K562 (cell line): ENCODE measurements at regions not wholly inside any gene's neighbourhood (a gene's known extent, or its start where the extent isn't known, plus 50 kb on each side); places are given as distances from the start of the nearest gene placed in this dataset.

ENCODE experiments used
- ATAC-seq: fragments of 200-7000 bp; cut with Tn5 transposase; 3 replicates; pipeline ENCODE4 v1.9.1; 2020; ENCODE audit warnings: moderate library complexity
- BruUV-seq: library from RNA; stranded (reverse); fragments of 400-500 nt; replicated peaks from 2 replicates; lab custom pipeline; 2021; lab: Mats Ljungman, UMichigan
- CTCF ChIA-PET: fragments of 300-600 bp; formaldehyde crosslinking; extraction: SDS; loops from one replicate; lab custom pipeline; 2021; ENCODE audit warnings: low intra/inter-chr PET ratio; lab: Yijun Ruan, JAX
- POLR2A ChIA-PET: fragments of 300-600, 350-650 bp; sonication (Branson Sonifier 250); formaldehyde crosslinking; extraction: SDS; loops from one replicate; lab custom pipeline; 2021; ENCODE audit warnings: antibody characterized with exemption, inconsistent platforms; lab: Yijun Ruan, JAX
- DNase-seq, 4 experiments: peaks; one replicate each; pipeline versions ENCODE4 v3.0.0 to v3.0.0-alpha.2; 2011 to 2018; ENCODE audit warnings: low spot score in 3 of 4, mixed read lengths in 3 of 4; ENCODE audit errors: extremely low read depth in 1 of 4
- FAIRE-seq: peaks from 2 replicates; lab custom pipeline; 2011; peaks lifted over from hg19 to GRCh38; lab: Jason Lieb, UNC
- H2AFZ ChIP-seq: 2 replicates; pipeline ENCODE4 v1.6.0; 2011; ENCODE audit warnings: low read depth, low read length, control low read depth, inconsistent platforms
- H3K27ac ChIP-seq: fragments of 200-600 bp; 3 replicates; pipeline ENCODE4 v1.8.0; 2011; ENCODE audit warnings: low read depth, mild to moderate bottlenecking, control low read depth, inconsistent platforms, low read length, moderate library complexity, mixed read lengths; ENCODE audit errors: extremely low read depth
- H3K27me3 ChIP-seq, 2 experiments: fragments of 300-600 bp in 1 of 2; 2 replicates in 1 of 2; 3 replicates in 1 of 2; pipeline versions ENCODE4 v1.6.0 to v1.8.0; 2011; ENCODE audit warnings: inconsistent platforms in 2 of 2, low read length in 2 of 2, mild to moderate bottlenecking in 1 of 2, mixed read lengths in 1 of 2, moderate library complexity in 1 of 2; ENCODE audit not compliant: control insufficient read depth in 2 of 2, insufficient read depth in 2 of 2
- H3K36me3 ChIP-seq: fragments of 300-600 bp; 3 replicates; pipeline ENCODE4 v1.8.0; 2011; ENCODE audit warnings: mild to moderate bottlenecking, low read length, inconsistent platforms; ENCODE audit not compliant: control insufficient read depth, insufficient read depth
- H3K4me1 ChIP-seq, 2 experiments: fragments of 200-600 bp in 1 of 2; replicated peaks in 1 of 2; 2 replicates in 1 of 2; 3 replicates in 1 of 2; pipeline versions ENCODE4 v1.5.1 to v1.8.0; 2011; ENCODE audit warnings: inconsistent platforms in 2 of 2, low read length in 2 of 2, mild to moderate bottlenecking in 1 of 2, mixed read lengths in 1 of 2, moderate library complexity in 1 of 2; ENCODE audit not compliant: control insufficient read depth in 2 of 2, insufficient read depth in 2 of 2
- H3K4me2 ChIP-seq: 2 replicates; pipeline ENCODE4 v1.6.1; 2011; ENCODE audit warnings: low read length, control low read depth, inconsistent platforms, mixed read lengths; ENCODE audit not compliant: insufficient read depth
- H3K4me3 ChIP-seq: fragments of 200-600 bp; sonication (generic), shearing (Covaris generic); 2 replicates; pipeline ENCODE4 v1.5.1; 2016; ENCODE audit warnings: control low read depth, inconsistent platforms
- H3K79me2 ChIP-seq: fragments of 200-600 bp; 3 replicates; pipeline ENCODE4 v1.8.0; 2011; ENCODE audit warnings: low read length, inconsistent platforms; ENCODE audit not compliant: control insufficient read depth, insufficient read depth
- H3K9ac ChIP-seq, 2 experiments: 2 replicates each; pipeline versions ENCODE4 v1.6.0 to v1.6.1; 2011; ENCODE audit warnings: low read depth in 2 of 2, low read length in 2 of 2, control low read depth in 1 of 2, inconsistent platforms in 1 of 2, mild to moderate bottlenecking in 1 of 2, mixed read lengths in 1 of 2; ENCODE audit not compliant: insufficient read depth in 1 of 2
- H3K9me1 ChIP-seq: one replicate; pipeline ENCODE4 v1.6.0; 2011; ENCODE audit warnings: inconsistent platforms, mild to moderate bottlenecking, low read length, moderate library complexity; ENCODE audit not compliant: control insufficient read depth, insufficient read depth
- H3K9me3 ChIP-seq: replicated peaks from 2 replicates; pipeline ENCODE4 v1.5.1; 2011; ENCODE audit warnings: low read depth, low read length, inconsistent platforms; ENCODE audit not compliant: control insufficient read depth, insufficient read depth
- H4K20me1 ChIP-seq: replicated peaks from 2 replicates; pipeline ENCODE4 v1.6.1; 2011; ENCODE audit warnings: low read length, inconsistent platforms, mixed read lengths; ENCODE audit not compliant: control insufficient read depth, insufficient read depth
- GATAD2B ChIP-seq: fragments of 450-650 bp; IDR thresholded peaks from 2 replicates; pipeline ENCODE4 v1.6.1; 2017; ENCODE audit warnings: mild to moderate bottlenecking, borderline replicate concordance
- HNRNPL ChIP-seq: fragments of 200-400 bp; formaldehyde crosslinking; IDR thresholded peaks from 2 replicates; pipeline ENCODE4 v1.6.1; 2017; ENCODE audit warnings: low read depth, mild to moderate bottlenecking, low read length
- MGA ChIP-seq: fragments of 450-650 bp; IDR thresholded peaks from 2 replicates; pipeline ENCODE4 v1.6.1; 2016; ENCODE audit warnings: mild to moderate bottlenecking, moderate library complexity
- NCOA1 ChIP-seq: fragments of 450-650 bp; IDR thresholded peaks from 2 replicates; pipeline ENCODE4 v1.6.1; 2016; ENCODE audit warnings: low read depth
- NFIX ChIP-seq: fragments of 250-450 bp; sonication (Bioruptor Pico); IDR thresholded peaks from 2 replicates; pipeline ENCODE4 v1.4.0; 2020; ENCODE audit warnings: low read depth, mild to moderate bottlenecking, moderate library complexity
- TRIM24 ChIP-seq, 2 experiments: fragments of 450-650 bp; IDR thresholded peaks; 2 replicates each; pipeline ENCODE4 v1.6.1; 2016
- TSC22D4 ChIP-seq: fragments of 450-650 bp; IDR thresholded peaks from 2 replicates; pipeline ENCODE4 v1.6.1; 2016; ENCODE audit warnings: missing genetic modification characterization, missing biosample characterization, control low read depth
- ZNF584 ChIP-seq: fragments of 200-800 bp; sonication (Bioruptor generic); IDR thresholded peaks from 2 replicates; pipeline ENCODE4 v1.6.1; 2016; ENCODE audit warnings: low read depth, mild to moderate bottlenecking, missing genetic modification characterization, missing compliant biosample characterization
- WGBS: fragments of 100-300 bp; shearing (Covaris generic); methylation state at CpG from one replicate; pipeline ENCODE4 v1.1.6; 2016; ENCODE audit warnings: low coverage, mixed read lengths; ENCODE audit not compliant: insufficient coverage; ENCODE audit errors: missing lambda C conversion rate; 5-methylcytosine and 5-hydroxymethylcytosine counted together
- in situ Hi-C: fragments of 300-500 bp; cut with MboI; formaldehyde crosslinking; loops from 4 replicates; pipeline ENCODE4 v1.15.0; 2018; ENCODE audit warnings: inconsistent platforms, mixed read lengths
- intact Hi-C: fragments of 100-400 bp; cut with micrococcal nuclease; formaldehyde crosslinking; loops from 2 replicates; pipeline ENCODE4 v1.14.2; 2022
- TF ChIP-seq, protein P1 (sequence below): fragments of 450-650 bp; formaldehyde crosslinking; IDR thresholded peaks from 2 replicates; pipeline ENCODE4 v1.4.0; 2020; ENCODE audit warnings: mild to moderate bottlenecking, mixed read lengths
- TF ChIP-seq, protein P2 (sequence below): fragments of 450-650 bp; formaldehyde crosslinking; conservative IDR thresholded peaks from 2 replicates; pipeline ENCODE4 v1.4.0; 2022; ENCODE audit warnings: mild to moderate bottlenecking, missing genetic modification characterization

- WGBS, result no CpG with 5 or more reads among the region's 2 CpGs
- H3K9me3 ChIP-seq, result no peaks in the 10 kb centered on the region
- no peak for FAIRE-seq
- no peak for ATAC-seq
- H2AFZ ChIP-seq, result no peak overlapping the region
- no peak overlapping the region for H3K4me3 ChIP-seq
- H3K9ac ChIP-seq, result no peak overlapping the region
- DNase-seq, result no peak
- intact Hi-C loops, result no loop called here
- no peak overlapping the region for H3K4me2 ChIP-seq
- no peaks in the 10 kb centered on the region for H3K9me1 ChIP-seq
- in situ Hi-C loops, result no loop called here
- no peaks in the 10 kb centered on the region for H4K20me1 ChIP-seq
- no TSS peak for BruUV-seq
- H3K4me1 ChIP-seq, result no peaks in the 10 kb centered on the region
- CTCF ChIA-PET, result no interaction called here
- H3K79me2 ChIP-seq, result no peaks in the 10 kb centered on the region
- no peaks in the 10 kb centered on the region for H3K27me3 ChIP-seq
- H3K36me3 ChIP-seq, result no peaks in the 10 kb centered on the region
- H3K27ac ChIP-seq, result no peak overlapping the region
- POLR2A ChIA-PET, result no interaction called here
- TF ChIP-seq GATAD2B, result no peak
- no peak for TF ChIP-seq TSC22D4 (tag)
- no peak for TF ChIP-seq HNRNPL
- no peak for TF ChIP-seq TRIM24 (IDR thresholded peaks at IDR 0.05)
- no peak for TF ChIP-seq NCOA1
- TF ChIP-seq NFIX, result no peak
- TF ChIP-seq MGA, result no peak
- TF ChIP-seq, protein P1, sequence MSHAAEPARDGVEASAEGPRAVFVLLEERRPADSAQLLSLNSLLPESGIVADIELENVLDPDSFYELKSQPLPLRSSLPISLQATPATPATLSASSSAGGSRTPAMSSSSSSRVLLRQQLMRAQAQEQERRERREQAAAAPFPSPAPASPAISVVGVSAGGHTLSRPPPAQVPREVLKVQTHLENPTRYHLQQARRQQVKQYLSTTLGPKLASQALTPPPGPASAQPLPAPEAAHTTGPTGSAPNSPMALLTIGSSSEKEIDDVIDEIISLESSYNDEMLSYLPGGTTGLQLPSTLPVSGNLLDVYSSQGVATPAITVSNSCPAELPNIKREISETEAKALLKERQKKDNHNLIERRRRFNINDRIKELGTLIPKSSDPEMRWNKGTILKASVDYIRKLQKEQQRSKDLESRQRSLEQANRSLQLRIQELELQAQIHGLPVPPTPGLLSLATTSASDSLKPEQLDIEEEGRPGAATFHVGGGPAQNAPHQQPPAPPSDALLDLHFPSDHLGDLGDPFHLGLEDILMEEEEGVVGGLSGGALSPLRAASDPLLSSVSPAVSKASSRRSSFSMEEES (CRISPR knock-in tag), result no peak
- TF ChIP-seq ZNF584, result no peak
- TF ChIP-seq, protein P2, sequence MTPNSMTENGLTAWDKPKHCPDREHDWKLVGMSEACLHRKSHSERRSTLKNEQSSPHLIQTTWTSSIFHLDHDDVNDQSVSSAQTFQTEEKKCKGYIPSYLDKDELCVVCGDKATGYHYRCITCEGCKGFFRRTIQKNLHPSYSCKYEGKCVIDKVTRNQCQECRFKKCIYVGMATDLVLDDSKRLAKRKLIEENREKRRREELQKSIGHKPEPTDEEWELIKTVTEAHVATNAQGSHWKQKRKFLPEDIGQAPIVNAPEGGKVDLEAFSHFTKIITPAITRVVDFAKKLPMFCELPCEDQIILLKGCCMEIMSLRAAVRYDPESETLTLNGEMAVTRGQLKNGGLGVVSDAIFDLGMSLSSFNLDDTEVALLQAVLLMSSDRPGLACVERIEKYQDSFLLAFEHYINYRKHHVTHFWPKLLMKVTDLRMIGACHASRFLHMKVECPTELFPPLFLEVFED, result no peak
These were observed 118.1 kb upstream of the LSAMP start for GRCh38 chr3:116563351-116563750.
